HFFc6 (cell line): ENCODE measurements at regions not wholly inside any gene's neighbourhood (a gene's known extent, or its start where the extent isn't known, plus 50 kb on each side); places are given as distances from the start of the nearest gene placed in this dataset.
A peak's percentile ranks its signal among the peaks of the same experiment; 100 is the strongest.

Experiments
- DNase-seq: peaks from one replicate; pipeline ENCODE4 v3.0.0-alpha.2; 2018
- H3K27ac Mint-ChIP-seq: 2 replicates; pipeline ENCODE4 v1.8.0; 2020; ENCODE audit warnings: mild to moderate bottlenecking, mixed read lengths
- H3K27me3 Mint-ChIP-seq: 2 replicates; pipeline ENCODE4 v1.8.0; 2021; ENCODE audit warnings: mild to moderate bottlenecking, moderate library complexity, mixed read lengths; ENCODE audit not compliant: insufficient read depth
- H3K36me3 Mint-ChIP-seq: 2 replicates; pipeline ENCODE4 v1.8.0; 2021; ENCODE audit warnings: low read depth, mixed read lengths
- H3K4me1 Mint-ChIP-seq: 2 replicates; pipeline ENCODE4 v1.8.0; 2020; ENCODE audit warnings: low read depth, mixed read lengths
- H3K4me3 Mint-ChIP-seq: 2 replicates; pipeline ENCODE4 v1.8.0; 2020; ENCODE audit warnings: mild to moderate bottlenecking, moderate library complexity, mixed read lengths
- H3K9me3 Mint-ChIP-seq: 2 replicates; pipeline ENCODE4 v1.8.0; 2020; ENCODE audit warnings: mild to moderate bottlenecking, mixed read lengths
- TF ChIP-seq, protein P1 (sequence below): fragments of 200-600 bp; sonication (generic); IDR thresholded peaks from 2 replicates; pipeline ENCODE4 v1.5.0; 2021; ENCODE audit warnings: antibody characterized with exemption, mild to moderate bottlenecking

DNA sequence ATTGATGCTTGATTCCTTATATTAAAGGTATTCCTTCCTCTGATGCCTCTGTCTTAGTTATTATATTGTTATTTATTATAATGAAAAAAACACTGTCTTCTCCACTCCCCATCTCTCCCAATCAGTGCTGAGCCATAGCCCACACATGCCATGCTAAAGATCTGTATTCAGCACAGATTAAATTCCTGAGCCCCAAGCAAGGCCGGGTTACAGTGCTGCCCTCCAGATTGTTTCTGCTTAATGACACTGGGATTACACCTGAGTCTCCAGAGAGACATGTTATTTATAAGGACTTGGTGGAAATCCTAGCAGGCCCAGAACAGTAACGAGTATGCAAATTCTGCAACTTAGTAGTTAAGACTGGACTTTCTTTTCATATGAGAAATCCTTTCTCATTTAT lies 305.9 kb upstream of the UMPS start:
- no peaks in the 10 kb centered on the region for H3K9me3 Mint-ChIP-seq
- no peak for DNase-seq
- peaks cover 17% of the 10 kb centered on the region for H3K27me3 Mint-ChIP-seq
- H3K4me3 Mint-ChIP-seq, result no peak overlapping the region
- no peaks in the 10 kb centered on the region for H3K36me3 Mint-ChIP-seq
- TF ChIP-seq, protein P1, sequence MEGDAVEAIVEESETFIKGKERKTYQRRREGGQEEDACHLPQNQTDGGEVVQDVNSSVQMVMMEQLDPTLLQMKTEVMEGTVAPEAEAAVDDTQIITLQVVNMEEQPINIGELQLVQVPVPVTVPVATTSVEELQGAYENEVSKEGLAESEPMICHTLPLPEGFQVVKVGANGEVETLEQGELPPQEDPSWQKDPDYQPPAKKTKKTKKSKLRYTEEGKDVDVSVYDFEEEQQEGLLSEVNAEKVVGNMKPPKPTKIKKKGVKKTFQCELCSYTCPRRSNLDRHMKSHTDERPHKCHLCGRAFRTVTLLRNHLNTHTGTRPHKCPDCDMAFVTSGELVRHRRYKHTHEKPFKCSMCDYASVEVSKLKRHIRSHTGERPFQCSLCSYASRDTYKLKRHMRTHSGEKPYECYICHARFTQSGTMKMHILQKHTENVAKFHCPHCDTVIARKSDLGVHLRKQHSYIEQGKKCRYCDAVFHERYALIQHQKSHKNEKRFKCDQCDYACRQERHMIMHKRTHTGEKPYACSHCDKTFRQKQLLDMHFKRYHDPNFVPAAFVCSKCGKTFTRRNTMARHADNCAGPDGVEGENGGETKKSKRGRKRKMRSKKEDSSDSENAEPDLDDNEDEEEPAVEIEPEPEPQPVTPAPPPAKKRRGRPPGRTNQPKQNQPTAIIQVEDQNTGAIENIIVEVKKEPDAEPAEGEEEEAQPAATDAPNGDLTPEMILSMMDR, result no peak
- H3K4me1 Mint-ChIP-seq, result peaks cover 16% of the 10 kb centered on the region
- no peak overlapping the region for H3K27ac Mint-ChIP-seq

DNA sequence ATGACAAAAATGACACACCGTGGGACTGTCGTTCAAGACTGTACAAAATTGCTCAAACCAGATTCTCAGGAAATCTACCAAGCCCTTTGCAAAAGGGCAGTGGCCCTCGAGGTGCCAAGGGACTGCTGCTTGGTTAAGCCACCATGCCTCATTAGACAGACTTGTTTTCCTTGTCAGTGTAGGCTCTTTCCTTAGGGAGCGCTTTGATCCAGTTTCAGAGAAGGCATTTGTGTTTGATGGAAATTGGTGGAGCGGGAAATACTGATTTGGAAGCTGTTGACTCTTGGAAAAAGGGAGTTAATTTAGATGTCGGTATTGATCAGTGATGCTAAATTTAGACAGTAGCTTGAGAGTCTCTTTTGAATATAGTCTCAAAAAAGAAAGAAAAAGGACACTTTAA lies 304.3 kb upstream of the UMPS start:
- Mint-ChIP-seq H3K4me3 (no peak overlapping the region), H3K27ac (no peak overlapping the region), H3K4me1 (peaks cover 24% of the 10 kb centered on the region), H3K9me3 (no peaks in the 10 kb centered on the region), H3K36me3 (no peaks in the 10 kb centered on the region), H3K27me3 (peaks cover 10% of the 10 kb centered on the region; the same call in 1 of the 2 replicates)
- TF ChIP-seq, protein P1, result no peak
- DNase-seq, result no peak

GRCh38 chr3:124428372-124429128 lies 301.7 kb upstream of the UMPS start:
- H3K27me3 Mint-ChIP-seq, result peaks cover 7% of the 10 kb centered on the region; the same call in 1 of the 2 replicates
- H3K4me3 Mint-ChIP-seq, result no peak overlapping the region
- H3K4me1 Mint-ChIP-seq, result peaks cover 24% of the 10 kb centered on the region
- H3K9me3 Mint-ChIP-seq, result no peaks in the 10 kb centered on the region
- no peaks in the 10 kb centered on the region for H3K36me3 Mint-ChIP-seq
- peak overlapping the region; percentile 29; the same call in 1 of the 2 replicates for H3K27ac Mint-ChIP-seq
- no peak for DNase-seq
- TF ChIP-seq, protein P1, result no peak

DNA sequence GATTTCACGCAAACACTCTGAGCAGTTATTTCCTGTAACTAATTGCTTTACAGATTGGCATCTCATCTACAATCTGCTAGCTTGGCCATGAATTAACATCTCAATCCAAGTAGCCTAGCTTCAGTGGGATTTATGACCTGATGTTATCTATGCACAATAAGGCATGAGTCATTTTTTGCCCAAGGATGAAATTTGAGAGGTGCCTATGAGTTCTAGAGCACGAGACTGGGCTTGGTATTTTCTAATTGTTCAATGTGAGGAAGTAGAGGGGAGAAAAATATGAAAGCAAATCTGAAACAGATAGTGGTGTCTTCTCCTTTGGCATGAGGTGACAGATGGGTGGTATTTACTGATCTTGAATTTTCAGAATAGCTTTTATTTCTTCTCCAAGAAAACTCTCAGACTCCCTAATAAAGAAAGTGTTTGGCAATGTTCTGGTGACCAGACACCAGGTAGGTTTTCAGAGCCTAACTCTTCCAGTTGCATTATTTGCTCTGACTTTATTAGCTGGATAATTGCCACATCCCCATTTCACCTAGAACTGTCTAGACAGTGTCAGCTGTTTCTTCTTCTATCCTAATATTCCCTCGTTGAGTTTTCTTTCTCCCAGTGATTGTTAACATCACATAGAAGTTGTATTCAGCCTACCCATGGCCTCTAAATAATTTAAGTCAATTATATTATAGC lies 301.0 kb upstream of the UMPS start:
- H3K27ac Mint-ChIP-seq, result peak overlapping the region; percentile 29; the same call in 1 of the 2 replicates
- H3K36me3 Mint-ChIP-seq, result no peaks in the 10 kb centered on the region
- no peaks in the 10 kb centered on the region for H3K9me3 Mint-ChIP-seq
- peaks cover 24% of the 10 kb centered on the region for H3K4me1 Mint-ChIP-seq
- H3K27me3 Mint-ChIP-seq, result peaks cover 7% of the 10 kb centered on the region; the same call in 1 of the 2 replicates
- H3K4me3 Mint-ChIP-seq, result peak overlapping the region; percentile 6; the same call in 1 of the 2 replicates
- TF ChIP-seq, protein P1, result no peak
- peak; percentile 84 for DNase-seq

- Mint-ChIP-seq H3K27ac (no peak overlapping the region), H3K36me3 (no peaks in the 10 kb centered on the region), H3K27me3 (peaks cover 7% of the 10 kb centered on the region; the same call in 1 of the 2 replicates), H3K4me1 (peaks cover 24% of the 10 kb centered on the region), H3K9me3 (no peaks in the 10 kb centered on the region), H3K4me3 (no peak overlapping the region)
- no peak for DNase-seq
- TF ChIP-seq, protein P1, result no peak
These were observed 298.8 kb upstream of the UMPS start for GRCh38 chr3:124431331-124431994.
